ENCODE measurements at regions not wholly inside any gene's neighbourhood (a gene's known extent, or its start where the extent isn't known, plus 50 kb on each side); places are given as distances from the start of the nearest gene placed in this dataset.

- TF ChIP-seq CTCF (conservative IDR thresholded peaks at IDR 0.05; ENCODE audit: low read length), result no peak
- no peak for TF ChIP-seq EZH2phosphoT487 (IDR thresholded peaks at IDR 0.05; ENCODE audit: borderline replicate concordance)
These were observed 461.4 kb upstream of the USP15 start for GRCh38 chr12:61798778-61799177.

Measured in Loucy (cell line).